ENCODE measurements at regions not wholly inside any gene's neighbourhood (a gene's known extent, or its start where the extent isn't known, plus 50 kb on each side); places are given as distances from the start of the nearest gene placed in this dataset.
"Not testable (repeated sequence)": the region's sequence is repeated elsewhere in the genome, so short reads cannot be mapped to it uniquely, and the experiment has no call there.

DNA sequence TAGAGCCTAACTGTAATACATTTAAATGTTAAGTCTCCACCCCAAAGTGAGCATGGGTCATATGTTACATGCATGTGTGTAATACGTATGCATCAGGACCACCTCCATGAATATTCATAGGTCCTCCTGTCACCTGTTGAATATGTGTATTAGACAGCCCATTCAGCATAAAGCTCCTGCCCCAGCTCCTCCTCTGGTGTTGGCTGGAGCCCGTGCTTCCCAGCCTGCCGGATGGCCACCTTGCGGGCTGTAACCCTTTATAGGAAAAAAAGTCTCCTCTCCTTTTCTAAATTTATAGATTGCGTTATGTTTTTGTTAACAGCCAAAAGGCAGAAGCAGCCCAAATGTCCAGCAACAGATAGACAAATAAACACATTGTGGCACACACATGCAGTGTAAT lies 299.5 kb downstream of the MED10 start:
- no peak for DNase-seq (ENCODE audit: low read depth)

- no peak for DNase-seq (ENCODE audit: low read depth)
These were observed 301.8 kb downstream of the MED10 start for GRCh38 chr5:6076341-6077239.

- DNase-seq (ENCODE audit: low read depth): not testable (repeated sequence)
These were observed 305.9 kb downstream of the MED10 start for GRCh38 chr5:6072488-6072887.

- no peak for DNase-seq (ENCODE audit: low read depth)
These were observed 308.7 kb downstream of the MED10 start for GRCh38 chr5:6069496-6070185.

DNA sequence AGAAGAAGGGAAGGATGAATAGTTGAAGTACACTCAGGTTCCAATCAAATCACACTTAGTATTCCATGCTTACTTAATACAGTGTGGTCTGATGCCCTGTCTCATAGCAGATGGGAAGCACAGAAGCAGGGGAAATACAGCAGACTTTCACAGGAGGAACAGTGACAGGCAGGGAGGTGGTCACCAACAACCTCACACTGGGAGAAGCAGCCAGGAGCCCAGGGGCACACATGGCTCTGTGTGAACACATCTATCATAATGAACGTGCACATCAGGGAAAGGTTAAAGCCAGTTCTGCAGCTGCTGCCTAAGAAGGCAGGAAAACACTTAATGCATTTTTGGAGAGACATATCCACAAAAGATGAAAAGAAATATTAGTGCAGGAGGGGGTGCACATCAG lies 312.3 kb downstream of the MED10 start:
- DNase-seq (ENCODE audit: low read depth): no peak

DNA sequence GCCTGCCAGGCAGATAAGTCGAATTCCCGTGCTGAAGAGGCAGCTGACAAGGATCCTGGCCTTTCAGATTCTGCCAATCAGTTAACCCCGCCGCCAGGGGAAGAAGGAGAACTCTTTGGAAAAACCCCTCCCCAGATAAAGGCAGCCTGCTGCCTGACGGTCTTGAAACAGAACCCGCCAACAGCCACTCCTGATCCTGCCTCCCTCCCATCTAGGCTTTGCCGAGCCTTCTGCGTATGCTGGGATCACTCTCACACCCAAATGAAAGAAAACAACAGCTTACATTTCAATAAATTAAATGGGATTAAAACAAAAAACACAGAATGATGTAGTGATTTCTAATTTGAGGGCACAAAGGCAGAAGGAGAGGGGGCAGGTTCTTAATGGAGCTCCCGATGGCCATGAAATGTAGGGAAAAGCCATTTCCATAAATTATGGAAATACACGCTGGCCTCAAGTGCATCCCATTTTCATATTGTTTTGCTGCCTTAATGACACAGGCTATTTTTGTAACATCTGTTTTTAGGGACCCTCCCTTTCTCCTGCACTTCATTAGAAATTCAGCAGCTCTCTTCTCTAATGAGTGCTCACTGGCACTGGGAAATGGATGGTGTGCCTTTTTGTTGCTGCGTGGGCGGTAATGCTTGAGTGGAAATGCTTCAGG lies 319.1 kb downstream of the MED10 start:
- no peak for DNase-seq (ENCODE audit: low read depth)

DNA sequence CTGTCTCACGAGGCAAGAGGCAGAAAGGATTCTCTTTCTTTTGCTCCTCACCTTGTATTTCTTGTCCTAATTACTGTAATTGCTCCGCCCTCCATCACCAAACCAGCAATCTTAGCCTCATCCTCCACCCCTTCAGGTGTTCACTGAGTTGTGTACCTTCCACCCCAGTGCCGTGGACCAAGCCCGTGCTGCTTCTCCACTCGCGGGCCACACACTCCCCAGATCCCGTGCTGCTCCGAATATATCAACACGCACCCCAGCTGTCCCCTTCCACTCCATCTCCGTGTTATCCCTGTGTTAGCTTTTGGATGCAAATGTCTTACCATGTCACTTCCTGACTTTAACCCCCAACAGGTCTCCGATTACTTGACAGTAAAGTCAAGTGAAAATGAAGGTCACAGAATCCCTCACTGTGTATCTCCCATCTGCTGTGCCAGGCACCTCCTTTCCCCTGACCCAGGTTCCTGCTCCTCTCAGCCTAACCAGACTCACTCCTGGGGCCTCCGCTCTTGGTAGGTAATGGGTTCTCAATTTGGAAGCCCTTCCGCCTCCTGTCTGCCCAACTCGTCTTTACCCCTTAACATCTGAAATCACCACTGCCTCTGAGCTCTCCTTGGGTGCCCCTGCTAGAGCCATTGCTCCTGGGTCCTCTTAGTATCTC lies 320.2 kb downstream of the MED10 start:
- no peak for DNase-seq (ENCODE audit: low read depth)

- DNase-seq (ENCODE audit: low read depth): no peak
These were observed 322.1 kb downstream of the MED10 start for GRCh38 chr5:6056280-6056679.

- DNase-seq (ENCODE audit: low read depth): no peak
These were observed 328.7 kb downstream of the MED10 start for GRCh38 chr5:6049662-6050061.

DNA sequence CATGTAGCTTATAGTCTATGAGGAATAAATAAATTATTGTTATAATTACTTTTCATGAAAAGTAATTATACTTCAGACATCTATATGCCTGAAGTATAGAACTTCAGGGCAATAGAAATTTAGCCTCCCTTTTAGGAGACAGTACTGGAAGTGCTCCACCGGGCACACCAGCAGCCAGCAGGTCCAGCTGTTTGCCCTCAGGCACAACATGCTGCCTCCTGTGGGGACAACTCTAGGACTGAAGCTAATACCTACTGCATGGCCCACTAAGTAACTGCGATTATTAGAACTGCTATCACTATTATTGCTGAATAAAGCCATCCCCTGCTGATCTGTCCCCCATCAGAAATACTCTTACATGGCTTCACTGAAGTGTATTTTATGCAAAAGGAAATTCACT lies 329.6 kb downstream of the MED10 start:
- DNase-seq (ENCODE audit: low read depth): no peak

- no peak for DNase-seq (ENCODE audit: low read depth)
These were observed 331.9 kb downstream of the MED10 start for GRCh38 chr5:6046296-6046967.

DNA sequence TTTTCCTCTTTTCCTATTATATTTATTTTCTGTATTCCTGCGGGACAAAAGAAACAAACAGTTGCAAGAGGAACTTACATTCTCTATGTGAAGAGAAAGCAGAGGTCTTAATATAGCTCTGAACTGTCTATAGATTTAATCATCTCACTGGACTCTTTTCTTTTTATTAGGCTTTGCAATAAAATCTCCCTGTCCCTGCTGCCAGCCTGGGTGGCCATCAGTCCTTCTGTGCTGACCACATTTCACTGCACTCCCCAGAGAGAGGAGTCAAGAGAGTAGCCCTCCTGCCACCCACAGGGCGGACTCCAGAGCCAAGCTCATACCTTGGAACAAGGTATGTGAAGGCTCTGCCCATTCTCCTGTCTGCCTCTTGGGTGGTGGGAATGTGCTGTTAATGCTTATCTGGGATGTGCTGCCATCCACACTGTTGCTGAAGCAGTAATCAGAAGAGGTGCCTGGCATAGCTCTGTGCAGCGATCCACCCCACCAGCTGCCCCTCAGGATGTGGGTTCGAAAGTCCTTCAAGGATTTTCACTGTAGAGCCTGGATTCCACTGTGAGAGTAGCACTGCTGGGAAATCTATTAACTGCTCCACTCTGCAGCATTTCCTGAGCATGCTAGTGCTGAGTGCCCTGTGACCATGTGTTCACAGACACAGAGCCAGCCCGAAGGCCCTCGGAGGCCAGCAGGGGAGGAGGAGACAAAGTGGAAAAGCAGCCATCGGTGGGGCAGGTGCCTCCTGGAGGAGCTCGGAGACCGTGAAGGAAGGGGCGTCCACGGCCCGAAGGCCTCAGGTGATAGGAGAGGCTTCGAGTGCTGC lies 334.6 kb downstream of the MED10 start:
- no peak for DNase-seq (ENCODE audit: low read depth)

DNA sequence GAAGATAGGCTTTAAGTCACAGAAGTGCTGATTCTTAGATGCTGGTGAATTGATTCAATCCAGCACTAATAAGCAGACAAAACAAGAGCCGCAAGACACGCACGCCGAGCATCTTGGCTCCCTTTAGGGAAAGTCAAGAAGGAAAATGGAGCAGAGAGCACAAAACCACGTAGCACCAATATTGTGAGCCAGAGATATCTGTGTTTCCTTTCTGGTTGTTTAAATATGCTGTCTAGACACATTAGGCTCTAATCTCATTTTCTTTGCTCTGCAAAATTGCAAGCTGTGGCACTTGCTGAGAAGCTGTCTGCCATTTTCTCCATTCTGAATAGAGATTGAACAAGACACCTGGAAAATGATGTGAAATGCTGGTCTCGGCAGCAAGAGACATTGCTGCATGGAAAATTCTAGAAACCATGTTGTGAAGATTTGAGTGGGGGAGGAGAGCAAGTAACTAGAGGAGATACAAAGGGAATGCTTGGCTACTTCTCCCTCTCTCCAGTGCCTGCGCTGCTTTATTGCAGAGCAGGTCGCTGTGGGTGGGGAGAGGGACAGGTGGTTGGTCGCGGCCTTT lies 336.3 kb downstream of the MED10 start:
- DNase-seq (ENCODE audit: low read depth): no peak

- DNase-seq (ENCODE audit: low read depth): no peak
These were observed 339.2 kb downstream of the MED10 start for GRCh38 chr5:6039111-6039510.

- DNase-seq (ENCODE audit: low read depth): no peak
These were observed 342.3 kb downstream of the MED10 start for GRCh38 chr5:6036006-6036405.

DNA sequence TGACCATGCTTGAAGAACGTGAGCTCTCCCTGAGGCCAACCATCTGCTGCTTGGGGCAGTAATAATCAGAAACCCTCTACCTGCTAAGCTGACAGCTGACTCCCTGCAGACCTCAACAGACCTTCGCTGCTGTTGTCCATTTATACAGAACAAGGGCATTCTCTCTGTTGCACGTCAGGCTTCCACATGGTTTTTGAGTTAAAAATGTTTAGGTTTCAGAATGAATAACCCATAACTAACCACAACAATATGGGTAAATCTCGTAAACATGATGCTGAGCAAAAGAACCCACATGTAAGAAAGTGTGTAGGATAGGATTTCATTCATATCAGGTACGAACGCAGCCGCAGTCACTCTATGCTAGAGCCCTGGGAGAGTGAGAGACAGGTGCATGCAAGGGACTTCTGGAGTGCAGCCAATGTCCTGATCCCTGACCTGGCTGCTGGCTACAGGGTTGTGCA lies 348.5 kb downstream of the MED10 start:
- no peak for DNase-seq (ENCODE audit: low read depth)

DNA sequence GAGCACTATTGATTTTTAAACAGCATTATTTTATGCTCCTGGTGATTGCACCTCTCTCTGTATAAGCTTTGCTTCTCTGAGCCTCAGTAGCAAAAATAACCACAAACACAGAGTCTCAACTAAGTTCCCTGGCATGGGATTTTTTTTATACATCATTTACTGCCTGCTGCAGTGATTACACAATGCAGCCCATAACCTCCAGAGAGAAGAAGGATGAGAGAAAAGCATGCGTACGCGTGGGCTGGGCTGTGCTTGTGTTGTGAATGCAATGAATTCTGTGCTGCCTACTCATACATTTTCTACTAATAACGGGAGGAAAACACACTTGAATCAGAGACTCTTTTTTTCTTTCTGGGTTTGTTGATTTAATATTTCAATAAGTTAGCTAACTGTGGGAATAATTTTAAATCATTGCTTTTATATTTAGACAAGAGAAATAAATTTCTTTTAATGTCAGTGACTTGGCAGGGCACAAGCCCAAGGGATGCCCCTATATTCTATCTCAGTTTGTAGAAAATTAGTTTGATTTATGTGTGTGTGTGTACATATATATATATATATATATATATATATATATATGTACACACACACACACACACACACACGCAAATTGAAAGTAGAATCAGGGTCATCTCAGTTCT lies 351.5 kb downstream of the MED10 start:
- no peak for DNase-seq (ENCODE audit: low read depth)

DNA sequence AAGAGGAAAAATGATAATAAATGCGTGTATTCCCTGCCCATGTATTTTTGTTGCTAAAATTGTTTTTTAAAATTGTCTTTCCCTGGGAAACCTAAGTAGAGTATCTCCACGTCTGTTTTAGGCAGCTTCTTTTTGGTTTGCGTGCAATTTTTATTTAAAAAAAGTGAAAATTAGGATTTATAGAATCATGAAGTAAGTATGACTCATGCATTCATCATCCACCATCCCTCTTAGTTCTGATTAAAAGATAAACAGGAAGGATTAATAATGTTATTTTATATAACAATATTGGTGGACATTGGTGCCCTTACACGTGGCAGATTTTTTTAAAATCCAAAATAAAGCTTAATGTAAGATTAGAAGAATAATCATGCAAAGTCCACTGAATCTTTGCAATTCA lies 358.7 kb downstream of the MED10 start:
- DNase-seq (ENCODE audit: low read depth): no peak

GRCh38 chr5:6013506-6013905 lies 364.8 kb downstream of the MED10 start:
- DNase-seq (ENCODE audit: low read depth): no peak

DNA sequence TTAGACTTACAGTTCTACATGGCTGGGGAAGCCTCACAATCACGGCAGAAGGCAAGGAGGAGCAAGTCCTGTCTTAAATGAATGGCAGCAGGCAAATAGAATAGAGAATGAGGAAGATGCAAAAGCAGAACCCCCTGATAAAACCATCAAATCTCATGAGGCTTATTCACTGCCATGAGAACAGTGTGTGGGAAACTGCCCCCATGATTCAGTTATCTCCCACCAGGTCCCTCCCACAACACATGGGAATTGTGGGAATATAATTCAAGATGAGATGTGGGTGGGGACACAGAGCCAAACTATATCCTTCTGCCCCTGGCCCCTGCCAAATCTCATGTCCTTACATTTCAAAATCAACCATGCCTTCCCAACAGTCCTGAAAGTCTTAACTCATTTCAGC lies 367.1 kb downstream of the MED10 start:
- DNase-seq (ENCODE audit: low read depth): no peak

Measured in RPMI7951 (cell line).